SK-N-MC (cell line): ENCODE measurements at regions not wholly inside any gene's neighbourhood (a gene's known extent, or its start where the extent isn't known, plus 50 kb on each side); places are given as distances from the start of the nearest gene placed in this dataset.

ENCODE experiments used
- DNase-seq: peaks from one replicate; pipeline ENCODE4 v3.0.0-alpha.2; 2011; ENCODE audit warnings: low read depth, low spot score
- H3K27ac ChIP-seq: fragments of 200-600 bp; sonication (generic); 2 replicates; pipeline ENCODE4 v1.5.1; 2016; ENCODE audit warnings: mixed run types
- H3K36me3 ChIP-seq: fragments of 200-600 bp; sonication (generic); 2 replicates; pipeline ENCODE4 v1.6.1; 2017; ENCODE audit warnings: antibody characterized with exemption, low read length, mixed read lengths; ENCODE audit not compliant: insufficient read depth
- H3K4me3 ChIP-seq: fragments of 200-600 bp; sonication (generic); 2 replicates; pipeline ENCODE4 v1.5.1; 2016
- H3K9ac ChIP-seq: fragments of 200-600 bp; sonication (generic); 2 replicates; pipeline ENCODE4 v1.8.0; 2017; ENCODE audit warnings: mixed run types, mixed read lengths; ENCODE audit not compliant: insufficient read length
- H3K9me3 ChIP-seq: fragments of 200-600 bp; sonication (generic); 2 replicates; pipeline ENCODE4 v1.6.1; 2017; ENCODE audit warnings: low read depth, mild to moderate bottlenecking, antibody characterized with exemption, low read length, moderate library complexity, mixed read lengths
- EZH2 ChIP-seq: fragments of 200-600 bp; sonication (generic); IDR thresholded peaks from one replicate; pipeline ENCODE4 v1.6.1; 2017; ENCODE audit warnings: antibody characterized with exemption
- FOXP2 ChIP-seq: optimal IDR thresholded peaks from 2 replicates; pipeline ENCODE3; 2011; ENCODE audit warnings: mild to moderate bottlenecking, moderate library complexity; ENCODE audit not compliant: insufficient read depth; ENCODE audit errors: extremely low read length, control extremely low read depth
- POLR2AphosphoS5 ChIP-seq: IDR thresholded peaks from 2 replicates; pipeline ENCODE4 v1.6.1; 2012; ENCODE audit warnings: mild to moderate bottlenecking, low read depth, low read length, borderline replicate concordance

GRCh38 chr10:129079705-129080104 is 387.3 kb upstream of the MGMT start:
- H3K4me3 ChIP-seq = peak overlapping the region; percentile 48

GRCh38 chr10:129085811-129086210 is 381.2 kb upstream of the MGMT start:
- Histone ChIP-seq H3K4me3 (no peak overlapping the region), H3K9me3 (no peaks in the 10 kb centered on the region), H3K36me3 (no peaks in the 10 kb centered on the region), H3K9ac (no peak overlapping the region), H3K27ac (no peak overlapping the region)
- no peak for TF ChIP-seq EZH2
- TF ChIP-seq POLR2AphosphoS5 = no peak
- no peak for TF ChIP-seq FOXP2
- no peak for DNase-seq

More at GRCh38 chr10:129079705-129080104, 387.3 kb upstream of the MGMT start:
- Histone ChIP-seq H3K9me3 (no peaks in the 10 kb centered on the region), H3K36me3 (no peaks in the 10 kb centered on the region), H3K9ac (no peak overlapping the region), H3K27ac (peak overlapping the region; percentile 46)
- peak; percentile 74 for DNase-seq
- TF ChIP-seq POLR2AphosphoS5 (no peak), FOXP2 (no peak), EZH2 (no peak)

- H3K9ac ChIP-seq = no peak overlapping the region
- H3K4me3 ChIP-seq = no peak overlapping the region
- no peak overlapping the region for H3K27ac ChIP-seq
- H3K36me3 ChIP-seq = no peaks in the 10 kb centered on the region
- DNase-seq = no peak
- TF ChIP-seq POLR2AphosphoS5 = no peak
- no peak for TF ChIP-seq EZH2
- TF ChIP-seq FOXP2 = no peak
- no peaks in the 10 kb centered on the region for H3K9me3 ChIP-seq
Observed at GRCh38 chr10:129089341-129089740, 377.7 kb upstream of the MGMT start.

- no peak overlapping the region for H3K27ac ChIP-seq
- no peaks in the 10 kb centered on the region for H3K9me3 ChIP-seq
- TF ChIP-seq POLR2AphosphoS5 (no peak), FOXP2 (no peak), EZH2 (no peak)
- DNase-seq = no peak
- H3K9ac ChIP-seq = no peak overlapping the region
- no peaks in the 10 kb centered on the region for H3K36me3 ChIP-seq
- no peak overlapping the region for H3K4me3 ChIP-seq
Observed at GRCh38 chr10:129090165-129090564, 376.9 kb upstream of the MGMT start.

GRCh38 chr10:129090618-129091366 is 376.2 kb upstream of the MGMT start:
- no peak for TF ChIP-seq POLR2AphosphoS5
- no peak for TF ChIP-seq EZH2
- no peak for TF ChIP-seq FOXP2
- Histone ChIP-seq H3K4me3 (no peak overlapping the region), H3K36me3 (no peaks in the 10 kb centered on the region), H3K9ac (no peak overlapping the region), H3K27ac (no peak overlapping the region), H3K9me3 (no peaks in the 10 kb centered on the region)
- DNase-seq = no peak

GRCh38 chr10:129093641-129094040 is 373.4 kb upstream of the MGMT start:
- DNase-seq = no peak
- Histone ChIP-seq H3K4me3 (no peak overlapping the region), H3K9me3 (no peaks in the 10 kb centered on the region), H3K36me3 (no peaks in the 10 kb centered on the region), H3K27ac (no peak overlapping the region), H3K9ac (no peak overlapping the region)
- TF ChIP-seq FOXP2 (no peak), EZH2 (no peak), POLR2AphosphoS5 (no peak)

- Histone ChIP-seq H3K9ac (no peak overlapping the region), H3K36me3 (no peaks in the 10 kb centered on the region), H3K27ac (no peak overlapping the region), H3K9me3 (no peaks in the 10 kb centered on the region), H3K4me3 (no peak overlapping the region)
- TF ChIP-seq POLR2AphosphoS5 (no peak), FOXP2 (no peak), EZH2 (no peak)
- no peak for DNase-seq
Observed at GRCh38 chr10:129094233-129094632, 372.8 kb upstream of the MGMT start.

- H3K36me3 ChIP-seq = no peaks in the 10 kb centered on the region
- no peaks in the 10 kb centered on the region for H3K9me3 ChIP-seq
- TF ChIP-seq FOXP2 (no peak), EZH2 (no peak), POLR2AphosphoS5 (no peak)
- no peak overlapping the region for H3K27ac ChIP-seq
- H3K9ac ChIP-seq = no peak overlapping the region
- H3K4me3 ChIP-seq = no peak overlapping the region
- no peak for DNase-seq
Observed at GRCh38 chr10:129094861-129095260, 372.2 kb upstream of the MGMT start.

- H3K27ac ChIP-seq = peak overlapping the region; percentile 87
- no peak overlapping the region for H3K9ac ChIP-seq
- DNase-seq = no peak
- TF ChIP-seq EZH2 (no peak), POLR2AphosphoS5 (no peak), FOXP2 (no peak)
- H3K4me3 ChIP-seq = peak overlapping the region; percentile 65
- H3K36me3 ChIP-seq = no peaks in the 10 kb centered on the region
- H3K9me3 ChIP-seq = no peaks in the 10 kb centered on the region
Observed at GRCh38 chr10:129095680-129096064, 371.4 kb upstream of the MGMT start.
